ENCODE measurements at regions not wholly inside any gene's neighbourhood (a gene's known extent, or its start where the extent isn't known, plus 50 kb on each side); places are given as distances from the start of the nearest gene placed in this dataset.

DNA sequence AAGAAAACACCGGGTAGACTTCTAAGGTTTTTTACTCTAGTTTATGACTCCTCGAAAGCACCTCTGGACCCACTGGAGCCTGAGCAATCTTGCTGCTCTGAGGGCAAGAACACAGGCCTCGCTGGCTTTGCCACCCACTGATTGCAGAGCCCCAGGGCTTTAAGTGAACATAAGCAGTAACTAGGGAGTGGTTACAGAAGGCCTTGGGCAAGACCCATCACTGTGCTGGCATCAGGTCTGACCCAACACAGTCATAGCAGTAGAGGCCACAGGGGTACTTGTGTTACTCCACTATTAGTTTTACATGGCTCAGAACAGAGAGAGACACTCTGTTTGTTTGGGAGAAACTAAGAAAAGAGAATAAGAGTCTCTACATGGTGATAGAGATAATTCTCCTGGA lies 684.5 kb downstream of the FAM181B start:
- TF ChIP-seq, protein P1, sequence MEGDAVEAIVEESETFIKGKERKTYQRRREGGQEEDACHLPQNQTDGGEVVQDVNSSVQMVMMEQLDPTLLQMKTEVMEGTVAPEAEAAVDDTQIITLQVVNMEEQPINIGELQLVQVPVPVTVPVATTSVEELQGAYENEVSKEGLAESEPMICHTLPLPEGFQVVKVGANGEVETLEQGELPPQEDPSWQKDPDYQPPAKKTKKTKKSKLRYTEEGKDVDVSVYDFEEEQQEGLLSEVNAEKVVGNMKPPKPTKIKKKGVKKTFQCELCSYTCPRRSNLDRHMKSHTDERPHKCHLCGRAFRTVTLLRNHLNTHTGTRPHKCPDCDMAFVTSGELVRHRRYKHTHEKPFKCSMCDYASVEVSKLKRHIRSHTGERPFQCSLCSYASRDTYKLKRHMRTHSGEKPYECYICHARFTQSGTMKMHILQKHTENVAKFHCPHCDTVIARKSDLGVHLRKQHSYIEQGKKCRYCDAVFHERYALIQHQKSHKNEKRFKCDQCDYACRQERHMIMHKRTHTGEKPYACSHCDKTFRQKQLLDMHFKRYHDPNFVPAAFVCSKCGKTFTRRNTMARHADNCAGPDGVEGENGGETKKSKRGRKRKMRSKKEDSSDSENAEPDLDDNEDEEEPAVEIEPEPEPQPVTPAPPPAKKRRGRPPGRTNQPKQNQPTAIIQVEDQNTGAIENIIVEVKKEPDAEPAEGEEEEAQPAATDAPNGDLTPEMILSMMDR (conservative IDR thresholded peaks at IDR 0.05 in 1 of 2, IDR thresholded peaks at IDR 0.05 in 1 of 2; ENCODE audit: extremely low read depth in 1 of 2, insufficient read depth in 1 of 2, low read depth in 1 of 2, low read length in 2 of 2), result no peak
- TF ChIP-seq EZH2 (IDR thresholded peaks at IDR 0.05; ENCODE audit: borderline replicate concordance, low read length), result no peak

Data from mammary epithelial cell (primary cell).